ENCODE measurements at regions not wholly inside any gene's neighbourhood (a gene's known extent, or its start where the extent isn't known, plus 50 kb on each side); places are given as distances from the start of the nearest gene placed in this dataset.
"Not testable (repeated sequence)": the region's sequence is repeated elsewhere in the genome, so short reads cannot be mapped to it uniquely, and the experiment has no call there.

- H3K4me3 ChIP-seq (replicated peaks; ENCODE audit: low read depth, low read length) = no peak overlapping the region
- no peak for DNase-seq (ENCODE audit: low read depth)
- TF ChIP-seq CTCF (IDR thresholded peaks at IDR 0.05; ENCODE audit: low read length, missing control alignments) = no peak
These were observed 99.5 kb downstream of the FMR1NB start for GRCh38 chrX:148080593-148080992.

GRCh38 chrX:148084611-148085010, 103.5 kb downstream of the FMR1NB start:
- H3K4me3 ChIP-seq (replicated peaks; ENCODE audit: low read depth, low read length) = no peak overlapping the region
- TF ChIP-seq CTCF (IDR thresholded peaks at IDR 0.05; ENCODE audit: low read length, missing control alignments) = no peak
- no peak for DNase-seq (ENCODE audit: low read depth)

GRCh38 chrX:148120151-148120550, 139.0 kb downstream of the FMR1NB start:
- no peak for DNase-seq (ENCODE audit: low read depth)
- TF ChIP-seq CTCF (IDR thresholded peaks at IDR 0.05; ENCODE audit: low read length, missing control alignments) = no peak
- no peak overlapping the region for H3K4me3 ChIP-seq (replicated peaks; ENCODE audit: low read depth, low read length)

- no peak for DNase-seq (ENCODE audit: low read depth)
- no peak for TF ChIP-seq CTCF (IDR thresholded peaks at IDR 0.05; ENCODE audit: low read length, missing control alignments)
- no peak overlapping the region for H3K4me3 ChIP-seq (replicated peaks; ENCODE audit: low read depth, low read length)
These were observed 140.0 kb downstream of the FMR1NB start for GRCh38 chrX:148120999-148121623.

DNA sequence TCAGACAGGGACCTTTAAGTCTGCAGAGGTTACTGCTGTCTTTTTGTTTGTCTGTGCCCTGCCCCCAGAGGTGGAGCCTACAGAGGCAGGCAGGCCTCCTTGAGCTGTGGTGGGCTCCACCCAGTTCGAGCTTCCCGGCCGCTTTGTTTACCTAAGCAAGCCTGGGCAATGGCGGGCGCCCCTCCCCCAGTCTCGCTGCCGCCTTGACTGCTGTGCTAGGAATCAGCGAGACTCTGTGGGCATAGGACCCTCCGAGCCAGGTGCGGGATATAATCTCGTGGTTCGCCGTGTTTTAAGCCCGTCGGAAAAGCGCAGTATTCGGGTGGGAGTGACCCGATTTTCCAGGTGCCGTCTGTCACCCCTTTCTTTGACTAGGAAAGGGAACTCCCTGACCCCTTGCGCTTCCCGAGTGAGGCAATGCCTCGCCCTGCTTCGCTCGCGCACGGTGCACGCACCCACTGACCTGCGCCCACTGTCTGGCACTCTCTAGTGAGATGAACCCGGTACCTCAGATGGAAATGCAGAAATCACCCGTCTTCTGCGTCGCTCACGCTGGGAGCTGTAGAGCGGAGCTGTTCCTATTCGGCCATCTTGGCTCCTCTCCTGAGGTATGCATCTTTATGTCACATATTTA, 147.9 kb downstream of the FMR1NB start:
- not testable (repeated sequence) for H3K4me3 ChIP-seq (replicated peaks; ENCODE audit: low read depth, low read length); DNase-seq (ENCODE audit: low read depth)

DNA sequence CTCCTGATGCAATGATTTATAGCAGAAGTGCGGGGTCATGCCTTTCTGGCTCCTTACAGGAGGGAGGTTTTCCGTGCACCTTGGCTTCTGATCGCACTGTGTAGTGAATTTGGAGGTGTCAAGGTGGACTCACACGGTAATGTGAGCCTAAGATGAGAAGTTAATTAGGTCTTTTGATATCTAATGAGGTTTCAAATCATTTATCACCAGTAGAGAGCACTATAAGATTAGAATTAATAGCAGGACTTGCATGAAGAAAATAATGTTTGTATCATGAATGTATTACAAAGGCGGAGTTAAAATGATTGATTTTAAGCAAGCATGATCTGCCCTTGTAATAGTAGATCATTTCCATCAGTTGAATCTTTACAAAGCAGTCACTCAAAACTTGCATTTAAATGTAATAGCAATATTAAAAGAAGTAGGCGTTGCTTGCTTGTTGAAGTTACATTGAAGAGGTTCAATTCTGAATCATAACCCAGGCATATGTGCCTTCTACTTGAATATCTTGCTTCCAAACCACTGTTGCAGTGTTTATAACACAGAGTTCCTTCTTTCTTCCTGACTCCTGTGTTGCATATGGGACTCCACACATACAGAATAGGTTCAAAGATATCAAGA, 152.1 kb downstream of the FMR1NB start:
- DNase-seq (ENCODE audit: low read depth) = peak; percentile 0
- no peak overlapping the region for H3K4me3 ChIP-seq (replicated peaks; ENCODE audit: low read depth, low read length)
- no peak for TF ChIP-seq CTCF (IDR thresholded peaks at IDR 0.05; ENCODE audit: low read length, missing control alignments)

DNA sequence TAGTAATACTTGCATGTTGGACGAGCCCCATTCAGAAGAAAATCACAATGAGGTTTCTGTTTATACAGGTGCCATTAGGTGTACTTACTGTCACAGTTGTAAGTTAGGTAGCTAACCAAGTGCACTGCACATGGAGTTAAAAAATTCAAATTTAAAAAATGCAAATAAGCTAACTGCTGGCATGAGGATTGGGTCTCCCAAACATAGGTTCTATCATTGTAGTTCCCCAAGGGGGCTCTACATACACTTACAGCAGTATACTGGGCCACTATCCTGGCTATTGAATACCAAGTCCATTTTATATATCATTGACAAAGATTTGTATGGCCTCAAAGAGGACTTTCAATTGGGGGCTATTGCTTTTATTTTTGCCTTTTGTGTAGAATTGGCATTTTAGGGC, 153.4 kb downstream of the FMR1NB start:
- DNase-seq (ENCODE audit: low read depth) = no peak
- no peak overlapping the region for H3K4me3 ChIP-seq (replicated peaks; ENCODE audit: low read depth, low read length)
- TF ChIP-seq CTCF (IDR thresholded peaks at IDR 0.05; ENCODE audit: low read length, missing control alignments) = no peak

Measured in fibroblast of pulmonary artery (primary cell).